SK-N-SH (cell line): ENCODE measurements at regions not wholly inside any gene's neighbourhood (a gene's known extent, or its start where the extent isn't known, plus 50 kb on each side); places are given as distances from the start of the nearest gene placed in this dataset.

ENCODE experiments used
- EZH2phosphoT487 ChIP-seq: fragments of 200-600 bp; sonication (generic); IDR thresholded peaks from 2 replicates; pipeline ENCODE4 v1.6.1; 2017; ENCODE audit warnings: low read depth, mixed run types, mild to moderate bottlenecking, antibody characterized with exemption, moderate library complexity, borderline replicate concordance
- GABPA ChIP-seq: IDR thresholded peaks from 2 replicates; pipeline ENCODE4 v1.4.0; 2012; ENCODE audit warnings: low read depth, mild to moderate bottlenecking
- POLR2AphosphoS5 ChIP-seq: IDR thresholded peaks from 2 replicates; pipeline ENCODE4 v1.6.1; 2012; ENCODE audit warnings: low read depth, low read length
- TF ChIP-seq, protein P1 (sequence below): fragments of 200-600 bp; sonication (generic); IDR thresholded peaks from 2 replicates; pipeline ENCODE4 v1.6.1; 2017; ENCODE audit warnings: antibody characterized with exemption, mild to moderate bottlenecking, moderate library complexity
- TF ChIP-seq, protein P2 (sequence below): IDR thresholded peaks from 2 replicates; pipeline ENCODE4 v1.6.1; 2012; ENCODE audit warnings: mild to moderate bottlenecking, low read depth, low read length, moderate library complexity

DNA sequence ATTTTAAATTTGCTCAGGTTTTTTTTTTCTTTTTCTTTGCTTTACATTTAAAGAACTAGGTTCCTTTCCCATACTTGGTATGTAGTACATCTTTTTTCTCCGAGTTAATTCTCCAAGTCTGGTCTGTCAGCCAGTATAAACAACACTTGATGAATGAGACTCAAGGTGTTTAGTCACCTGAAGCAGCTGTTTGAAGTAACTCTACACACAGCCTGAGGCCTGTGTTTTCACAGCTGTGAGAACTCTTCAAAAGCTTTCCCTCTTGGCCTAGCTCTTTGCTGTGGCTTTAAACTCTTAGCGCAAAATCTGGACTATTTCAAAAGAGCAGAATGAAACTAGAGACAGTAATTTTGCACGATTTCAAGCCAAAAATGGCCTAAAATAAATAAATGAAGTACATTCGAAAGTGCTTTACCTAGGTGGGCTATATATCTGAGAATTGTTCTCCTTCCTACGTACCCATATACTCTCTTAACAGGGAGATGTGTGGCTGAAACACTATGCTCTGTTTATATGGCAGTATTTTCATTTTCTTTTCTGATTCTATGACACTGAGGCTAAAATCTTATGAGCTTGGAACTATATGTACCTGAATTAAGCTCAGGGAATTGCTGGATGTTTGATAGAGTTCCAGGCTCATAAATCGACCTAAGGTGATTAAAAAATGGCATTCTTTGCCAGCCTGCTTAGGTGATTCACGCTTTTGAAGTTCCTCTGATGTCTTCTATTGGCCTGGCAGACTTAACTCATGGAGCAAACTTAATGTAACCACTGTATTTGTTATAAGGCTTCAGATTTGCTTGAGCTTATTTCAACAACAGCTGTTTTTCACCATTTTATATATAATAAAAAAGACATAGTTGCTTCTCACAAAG is 1044.1 kb upstream of the ZEB2 start:
- TF ChIP-seq, protein P1, sequence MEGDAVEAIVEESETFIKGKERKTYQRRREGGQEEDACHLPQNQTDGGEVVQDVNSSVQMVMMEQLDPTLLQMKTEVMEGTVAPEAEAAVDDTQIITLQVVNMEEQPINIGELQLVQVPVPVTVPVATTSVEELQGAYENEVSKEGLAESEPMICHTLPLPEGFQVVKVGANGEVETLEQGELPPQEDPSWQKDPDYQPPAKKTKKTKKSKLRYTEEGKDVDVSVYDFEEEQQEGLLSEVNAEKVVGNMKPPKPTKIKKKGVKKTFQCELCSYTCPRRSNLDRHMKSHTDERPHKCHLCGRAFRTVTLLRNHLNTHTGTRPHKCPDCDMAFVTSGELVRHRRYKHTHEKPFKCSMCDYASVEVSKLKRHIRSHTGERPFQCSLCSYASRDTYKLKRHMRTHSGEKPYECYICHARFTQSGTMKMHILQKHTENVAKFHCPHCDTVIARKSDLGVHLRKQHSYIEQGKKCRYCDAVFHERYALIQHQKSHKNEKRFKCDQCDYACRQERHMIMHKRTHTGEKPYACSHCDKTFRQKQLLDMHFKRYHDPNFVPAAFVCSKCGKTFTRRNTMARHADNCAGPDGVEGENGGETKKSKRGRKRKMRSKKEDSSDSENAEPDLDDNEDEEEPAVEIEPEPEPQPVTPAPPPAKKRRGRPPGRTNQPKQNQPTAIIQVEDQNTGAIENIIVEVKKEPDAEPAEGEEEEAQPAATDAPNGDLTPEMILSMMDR = no peak
- TF ChIP-seq, protein P2, sequence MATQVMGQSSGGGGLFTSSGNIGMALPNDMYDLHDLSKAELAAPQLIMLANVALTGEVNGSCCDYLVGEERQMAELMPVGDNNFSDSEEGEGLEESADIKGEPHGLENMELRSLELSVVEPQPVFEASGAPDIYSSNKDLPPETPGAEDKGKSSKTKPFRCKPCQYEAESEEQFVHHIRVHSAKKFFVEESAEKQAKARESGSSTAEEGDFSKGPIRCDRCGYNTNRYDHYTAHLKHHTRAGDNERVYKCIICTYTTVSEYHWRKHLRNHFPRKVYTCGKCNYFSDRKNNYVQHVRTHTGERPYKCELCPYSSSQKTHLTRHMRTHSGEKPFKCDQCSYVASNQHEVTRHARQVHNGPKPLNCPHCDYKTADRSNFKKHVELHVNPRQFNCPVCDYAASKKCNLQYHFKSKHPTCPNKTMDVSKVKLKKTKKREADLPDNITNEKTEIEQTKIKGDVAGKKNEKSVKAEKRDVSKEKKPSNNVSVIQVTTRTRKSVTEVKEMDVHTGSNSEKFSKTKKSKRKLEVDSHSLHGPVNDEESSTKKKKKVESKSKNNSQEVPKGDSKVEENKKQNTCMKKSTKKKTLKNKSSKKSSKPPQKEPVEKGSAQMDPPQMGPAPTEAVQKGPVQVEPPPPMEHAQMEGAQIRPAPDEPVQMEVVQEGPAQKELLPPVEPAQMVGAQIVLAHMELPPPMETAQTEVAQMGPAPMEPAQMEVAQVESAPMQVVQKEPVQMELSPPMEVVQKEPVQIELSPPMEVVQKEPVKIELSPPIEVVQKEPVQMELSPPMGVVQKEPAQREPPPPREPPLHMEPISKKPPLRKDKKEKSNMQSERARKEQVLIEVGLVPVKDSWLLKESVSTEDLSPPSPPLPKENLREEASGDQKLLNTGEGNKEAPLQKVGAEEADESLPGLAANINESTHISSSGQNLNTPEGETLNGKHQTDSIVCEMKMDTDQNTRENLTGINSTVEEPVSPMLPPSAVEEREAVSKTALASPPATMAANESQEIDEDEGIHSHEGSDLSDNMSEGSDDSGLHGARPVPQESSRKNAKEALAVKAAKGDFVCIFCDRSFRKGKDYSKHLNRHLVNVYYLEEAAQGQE = no peak
- TF ChIP-seq GABPA (no peak), POLR2AphosphoS5 (no peak), EZH2phosphoT487 (no peak)
